ENCODE measurements at regions not wholly inside any gene's neighbourhood (a gene's known extent, or its start where the extent isn't known, plus 50 kb on each side); places are given as distances from the start of the nearest gene placed in this dataset.

- no peak overlapping the region for H3K4me2 ChIP-seq (ENCODE audit: low read depth, low read length)
- no TSS peak for BruUV-seq (replicated peaks)
- H3K14ac ChIP-seq (replicated peaks; ENCODE audit: low read depth, low read length) = no peak overlapping the region
- no peaks in the 10 kb centered on the region for H3K9me3 ChIP-seq (ENCODE audit: control insufficient read depth, insufficient read depth, low read length)
- H3K27ac ChIP-seq (ENCODE audit: insufficient read depth, low read length) = no peak overlapping the region
- H2AK5ac ChIP-seq (ENCODE audit: low read depth, low read length) = no peak overlapping the region
- H3K9ac ChIP-seq (ENCODE audit: low read depth, low read length) = no peak overlapping the region
- no peak overlapping the region for H2BK120ac ChIP-seq (ENCODE audit: low read depth, low read length)
- H2BK15ac ChIP-seq (ENCODE audit: low read depth, low read length) = no peak overlapping the region
- ATAC-seq (ENCODE audit: low read depth) = no peak
- ChIA-PET CTCF (no interaction called here), POLR2A (ENCODE audit: unreplicated experiment) (no interaction called here)
- TF ChIP-seq MXI1 (IDR thresholded peaks at IDR 0.05; ENCODE audit: borderline replicate concordance, low read depth, low read length) (no peak), RFX5 (IDR thresholded peaks at IDR 0.05; ENCODE audit: low read depth, low read length) (no peak), RAD21 (IDR thresholded peaks at IDR 0.05; ENCODE audit: low read length) (no peak), MAFK (IDR thresholded peaks at IDR 0.05; ENCODE audit: low read depth, low read length) (no peak), MAZ (IDR thresholded peaks at IDR 0.05; ENCODE audit: borderline replicate concordance, low read depth, low read length) (no peak), CHD1 (IDR thresholded peaks at IDR 0.05; ENCODE audit: low read depth, low read length) (no peak), CEBPB (IDR thresholded peaks at IDR 0.05; ENCODE audit: low read depth, low read length) (no peak), SMC3 (IDR thresholded peaks at IDR 0.05; ENCODE audit: low read depth, low read length) (no peak), RCOR1 (IDR thresholded peaks at IDR 0.05; ENCODE audit: insufficient replicate concordance, low read length) (no peak), BHLHE40 (IDR thresholded peaks at IDR 0.05; ENCODE audit: low read depth, low read length) (no peak), POLR2A (IDR thresholded peaks at IDR 0.05; ENCODE audit: low read depth, low read length) (no peak), NFE2L2 (IDR thresholded peaks at IDR 0.05; ENCODE audit: low read depth, low read length) (no peak), FOS (IDR thresholded peaks at IDR 0.05; ENCODE audit: low read depth, low read length) (no peak)
- TF ChIP-seq, protein P1, sequence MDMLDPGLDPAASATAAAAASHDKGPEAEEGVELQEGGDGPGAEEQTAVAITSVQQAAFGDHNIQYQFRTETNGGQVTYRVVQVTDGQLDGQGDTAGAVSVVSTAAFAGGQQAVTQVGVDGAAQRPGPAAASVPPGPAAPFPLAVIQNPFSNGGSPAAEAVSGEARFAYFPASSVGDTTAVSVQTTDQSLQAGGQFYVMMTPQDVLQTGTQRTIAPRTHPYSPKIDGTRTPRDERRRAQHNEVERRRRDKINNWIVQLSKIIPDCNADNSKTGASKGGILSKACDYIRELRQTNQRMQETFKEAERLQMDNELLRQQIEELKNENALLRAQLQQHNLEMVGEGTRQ (IDR thresholded peaks at IDR 0.05; ENCODE audit: low read depth, low read length) = no peak
- TF ChIP-seq, protein P2, sequence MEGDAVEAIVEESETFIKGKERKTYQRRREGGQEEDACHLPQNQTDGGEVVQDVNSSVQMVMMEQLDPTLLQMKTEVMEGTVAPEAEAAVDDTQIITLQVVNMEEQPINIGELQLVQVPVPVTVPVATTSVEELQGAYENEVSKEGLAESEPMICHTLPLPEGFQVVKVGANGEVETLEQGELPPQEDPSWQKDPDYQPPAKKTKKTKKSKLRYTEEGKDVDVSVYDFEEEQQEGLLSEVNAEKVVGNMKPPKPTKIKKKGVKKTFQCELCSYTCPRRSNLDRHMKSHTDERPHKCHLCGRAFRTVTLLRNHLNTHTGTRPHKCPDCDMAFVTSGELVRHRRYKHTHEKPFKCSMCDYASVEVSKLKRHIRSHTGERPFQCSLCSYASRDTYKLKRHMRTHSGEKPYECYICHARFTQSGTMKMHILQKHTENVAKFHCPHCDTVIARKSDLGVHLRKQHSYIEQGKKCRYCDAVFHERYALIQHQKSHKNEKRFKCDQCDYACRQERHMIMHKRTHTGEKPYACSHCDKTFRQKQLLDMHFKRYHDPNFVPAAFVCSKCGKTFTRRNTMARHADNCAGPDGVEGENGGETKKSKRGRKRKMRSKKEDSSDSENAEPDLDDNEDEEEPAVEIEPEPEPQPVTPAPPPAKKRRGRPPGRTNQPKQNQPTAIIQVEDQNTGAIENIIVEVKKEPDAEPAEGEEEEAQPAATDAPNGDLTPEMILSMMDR (conservative IDR thresholded peaks at IDR 0.05; ENCODE audit: low read depth, low read length) = no peak
- no peak overlapping the region for H2BK20ac ChIP-seq (ENCODE audit: low read depth, low read length)
- no peak for DNase-seq
- no peak overlapping the region for H3K4me3 ChIP-seq (ENCODE audit: insufficient read depth, low read depth, low read length)
- H3K23ac ChIP-seq (ENCODE audit: low read depth, low read length) = no peak overlapping the region
- H2AK9ac ChIP-seq (replicated peaks; ENCODE audit: low read depth, low read length, poor library complexity) = no peak overlapping the region
- no peak overlapping the region for H2AFZ ChIP-seq (replicated peaks; ENCODE audit: low read length, poor library complexity)
- H2BK5ac ChIP-seq (ENCODE audit: low read depth, low read length, poor library complexity, severe bottlenecking) = no peak overlapping the region
- no peaks in the 10 kb centered on the region for H3K4me1 ChIP-seq (ENCODE audit: control insufficient read depth, insufficient read depth, low read length)
- no peak overlapping the region for H3K56ac ChIP-seq (ENCODE audit: extremely low read depth, insufficient read depth, low read length)
- no peak overlapping the region for H3K4ac ChIP-seq (ENCODE audit: low read depth, low read length)
- no CpG with 5 or more reads among the region's 2 CpGs for WGBS, 2 experiments (ENCODE audit: extremely low coverage in 2 of 2, insufficient read length in 1 of 2)
- dilution Hi-C loops (cut with HindIII; ENCODE audit: low sequenced_read_pairs, unreplicated experiment) = no loop called here
- H3K79me1 ChIP-seq (ENCODE audit: low read depth in 1 of 2, low read length in 2 of 2) = no peaks in the 10 kb centered on the region
- no peak overlapping the region for H4K8ac ChIP-seq (ENCODE audit: low read depth in 2 of 2, low read length in 2 of 2)
- H4K20me1 ChIP-seq (ENCODE audit: insufficient read depth, low read length) = no peaks in the 10 kb centered on the region
- no peaks in the 10 kb centered on the region for H3K36me3 ChIP-seq (ENCODE audit: control insufficient read depth, insufficient read depth, low read length)
- no peak overlapping the region for H3K18ac ChIP-seq (ENCODE audit: low read depth, low read length)
- H3K9me1 ChIP-seq (ENCODE audit: insufficient read depth, low read length) = no peaks in the 10 kb centered on the region
- no peak overlapping the region for H4K5ac ChIP-seq (ENCODE audit: low read depth, low read length)
- no peaks in the 10 kb centered on the region for H3K27me3 ChIP-seq (ENCODE audit: control insufficient read depth, insufficient read depth, low read length)
- intact Hi-C loops (cut with micrococcal nuclease) = no loop called here
- no peak overlapping the region for H4K91ac ChIP-seq (ENCODE audit: insufficient read depth, low read depth, low read length)
- in situ Hi-C loops (cut with MboI; ENCODE audit: low sequenced_read_pairs) = no loop called here
Measured at GRCh38 chr1:163697137-163697536, 375.4 kb downstream of the NUF2 start.

All from IMR-90 (cell line).